GM08714 (cell line): ENCODE measurements at regions not wholly inside any gene's neighbourhood (a gene's known extent, or its start where the extent isn't known, plus 50 kb on each side); places are given as distances from the start of the nearest gene placed in this dataset.

Source experiments
- H3K4me3 ChIP-seq: fragments of 200-500 bp; sonication (Bioruptor generic); 2 replicates; pipeline ENCODE4 v1.5.1; 2014; ENCODE audit warnings: mild to moderate bottlenecking, low read length, inconsistent platforms
- ZNF274 ChIP-seq: IDR thresholded peaks from 2 replicates; pipeline ENCODE4 v1.6.1; 2012; ENCODE audit warnings: mild to moderate bottlenecking, low read depth, low read length

- H3K4me3 ChIP-seq = peak overlapping the region; percentile 23; the same call in 1 of the 2 replicates
- TF ChIP-seq ZNF274 = no peak
These were observed 50.6 kb upstream of the RMDN2 start for GRCh38 chr2:37874470-37874869.
